ENCODE measurements at regions not wholly inside any gene's neighbourhood (a gene's known extent, or its start where the extent isn't known, plus 50 kb on each side); places are given as distances from the start of the nearest gene placed in this dataset.
"Not testable (repeated sequence)": the region's sequence is repeated elsewhere in the genome, so short reads cannot be mapped to it uniquely, and the experiment has no call there.

DNA sequence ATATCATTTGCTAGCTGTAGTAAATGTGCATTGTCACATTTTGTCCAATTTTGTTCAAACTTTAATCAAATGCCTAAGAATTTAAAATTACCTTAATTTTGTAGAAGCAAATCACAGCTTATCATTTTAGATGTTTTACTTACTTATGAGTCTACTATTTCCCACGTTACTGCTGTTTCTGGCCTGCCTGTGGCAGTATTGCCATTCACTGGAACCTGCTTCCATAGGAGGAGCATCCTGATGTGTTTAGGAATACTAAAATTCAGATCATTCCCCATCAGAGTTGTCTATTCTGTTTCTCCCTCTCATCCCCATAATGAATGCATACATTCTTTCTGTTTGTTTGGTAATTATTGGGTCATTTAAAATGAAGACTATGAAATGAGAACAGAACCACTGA, 119.5 kb upstream of the SNRPN start:
- H3K36me3 ChIP-seq: no peaks in the 10 kb centered on the region
- H3K4me1 ChIP-seq: no peaks in the 10 kb centered on the region
- TF ChIP-seq POLR2A (IDR thresholded peaks at IDR 0.05) (no peak), POLR2AphosphoS5 (IDR thresholded peaks at IDR 0.05) (no peak), EP300 (IDR thresholded peaks at IDR 0.05) (no peak)
- peaks cover 0 to 53% (median 27%) of the 10 kb centered on the region in 4 donors for H3K9me3 ChIP-seq
- no peaks in the 10 kb centered on the region for H3K27me3 ChIP-seq
- no peak overlapping the region for H3K27ac ChIP-seq
- intact Hi-C loops (cut with DNase I; ENCODE audit: low total_unique reads): no loop called here
- 46 to 64% (median 56%) methylated on average over 1 of the region's 1 CpG for WGBS, 5 donors
- no peak overlapping the region for H3K4me3 ChIP-seq
- DNase-seq: no peak

GRCh38 chr15:24848050-24848449, 106.7 kb upstream of the SNRPN start:
- H3K4me1 ChIP-seq: no peaks in the 10 kb centered on the region
- DNase-seq: peak in 1 of 2 donors; percentile 84
- peak overlapping the region in 3 of 4 donors; percentile 25 to 33 (median 26) for H3K4me3 ChIP-seq
- TF ChIP-seq POLR2AphosphoS5 (IDR thresholded peaks at IDR 0.05) (no peak), CTCF (IDR thresholded peaks at IDR 0.05) (no peak), EP300 (IDR thresholded peaks at IDR 0.05) (no peak), POLR2A (IDR thresholded peaks at IDR 0.05) (no peak)
- H3K9me3 ChIP-seq: peaks cover 0 to 47% (median 27%) of the 10 kb centered on the region in 4 donors
- H3K27ac ChIP-seq: no peak overlapping the region
- H3K27me3 ChIP-seq: peaks cover 0 to 3% (median 0%) of the 10 kb centered on the region in 3 donors
- intact Hi-C loops (cut with DNase I; ENCODE audit: low total_unique reads): no loop called here
- WGBS, 5 donors: 29 to 42% (median 37%) methylated on average over 16 to 39 of the region's 39 CpGs
- no peaks in the 10 kb centered on the region for H3K36me3 ChIP-seq

DNA sequence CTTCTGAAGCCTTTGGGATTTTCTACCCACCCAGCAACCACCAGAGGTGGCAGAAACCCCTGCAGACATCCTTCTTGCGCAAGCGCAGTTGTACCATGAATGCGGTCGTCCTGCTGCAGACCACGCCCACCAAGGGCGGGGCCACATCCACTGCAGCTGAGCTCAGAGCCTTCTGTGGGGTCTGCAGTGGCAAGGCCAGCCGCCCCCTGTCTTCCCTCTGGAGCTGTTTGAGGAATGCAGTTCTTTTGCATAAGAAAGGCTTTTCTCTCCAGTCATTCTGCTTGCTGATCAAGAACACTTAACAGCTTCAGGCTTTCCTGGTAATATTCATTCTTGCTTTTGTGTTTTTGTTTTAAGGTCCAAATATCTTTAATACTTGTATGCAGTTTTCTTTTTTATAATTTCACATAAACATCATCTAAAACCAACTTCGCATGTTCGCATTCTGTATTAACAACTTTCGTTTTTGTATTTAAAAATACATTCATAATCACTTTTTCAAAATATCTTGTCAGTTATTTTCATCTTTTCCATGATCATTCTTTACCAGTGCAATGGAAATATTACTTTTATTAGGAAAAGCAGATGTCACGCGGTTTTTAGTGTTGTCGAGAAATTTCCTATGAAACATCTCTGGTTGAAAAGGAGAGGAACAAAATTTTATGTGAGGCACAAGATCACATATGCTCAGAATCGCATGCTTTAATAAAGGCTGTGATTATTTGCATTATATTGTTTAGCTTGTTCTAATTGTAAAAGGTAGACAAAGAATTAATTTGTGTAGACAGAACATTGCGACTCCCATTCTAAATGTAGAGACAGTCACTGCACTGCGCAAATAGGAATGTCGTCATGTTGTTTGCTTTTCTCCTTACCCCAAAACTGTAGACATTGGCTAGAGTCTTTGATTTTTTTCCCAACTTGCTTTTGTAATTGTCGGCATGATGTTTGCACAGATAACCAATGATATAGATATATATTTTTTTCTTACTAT, 98.1 kb upstream of the SNRPN start:
- Histone ChIP-seq H3K9me3 (peaks cover 0 to 13% (median 6%) of the 10 kb centered on the region in 4 donors), H3K36me3 (no peaks in the 10 kb centered on the region), H3K4me3 (peak overlapping the region in 1 of 4 donors; percentile 14), H3K4me1 (no peaks in the 10 kb centered on the region), H3K27ac (no peak overlapping the region), H3K27me3 (peaks cover 0 to 23% (median 0%) of the 10 kb centered on the region in 3 donors)
- DNase-seq: peak in 1 of 2 donors; percentile 85
- 44 to 50% (median 49%) methylated on average over 18 of the region's 18 CpGs for WGBS, 5 donors
- no peak for TF ChIP-seq EP300 (IDR thresholded peaks at IDR 0.05)
- no peak for TF ChIP-seq CTCF (IDR thresholded peaks at IDR 0.05)
- TF ChIP-seq POLR2A (IDR thresholded peaks at IDR 0.05): no peak
- TF ChIP-seq POLR2AphosphoS5 (IDR thresholded peaks at IDR 0.05): no peak
- intact Hi-C loops (cut with DNase I; ENCODE audit: low total_unique reads): no loop called here

- no peaks in the 10 kb centered on the region for H3K4me1 ChIP-seq
- H3K27me3 ChIP-seq: peaks cover 0 to 23% (median 0%) of the 10 kb centered on the region in 3 donors
- WGBS, 5 donors: 41 to 61% (median 57%) methylated on average over 5 of the region's 5 CpGs
- no peak for DNase-seq
- no peak for TF ChIP-seq POLR2AphosphoS5 (IDR thresholded peaks at IDR 0.05)
- no peak for TF ChIP-seq POLR2A (IDR thresholded peaks at IDR 0.05)
- no peak for TF ChIP-seq CTCF (IDR thresholded peaks at IDR 0.05)
- no peak for TF ChIP-seq EP300 (IDR thresholded peaks at IDR 0.05)
- H3K36me3 ChIP-seq: no peaks in the 10 kb centered on the region
- H3K4me3 ChIP-seq: no peak overlapping the region
- no peak overlapping the region for H3K27ac ChIP-seq
- intact Hi-C loops (cut with DNase I; ENCODE audit: low total_unique reads): no loop called here
- H3K9me3 ChIP-seq: peaks cover 0 to 12% (median 6%) of the 10 kb centered on the region in 4 donors
These were observed 97.0 kb upstream of the SNRPN start for GRCh38 chr15:24857763-24858162.

GRCh38 chr15:24858183-24858582, 96.6 kb upstream of the SNRPN start:
- H3K4me1 ChIP-seq; H3K4me3 ChIP-seq; intact Hi-C loops (cut with DNase I; ENCODE audit: low total_unique reads); H3K27ac ChIP-seq; H3K36me3 ChIP-seq; DNase-seq: not testable (repeated sequence)
- peaks cover 0 to 23% (median 0%) of the 10 kb centered on the region in 3 donors for H3K27me3 ChIP-seq
- WGBS, 5 donors: 69 to 80% (median 75%) methylated on average over 4 of the region's 4 CpGs
- peaks cover 0 to 12% (median 6%) of the 10 kb centered on the region in 4 donors for H3K9me3 ChIP-seq

All from stomach (tissue), 8 donors.